GM11168 (cell line): ENCODE measurements at regions not wholly inside any gene's neighbourhood (a gene's known extent, or its start where the extent isn't known, plus 50 kb on each side); places are given as distances from the start of the nearest gene placed in this dataset.

ENCODE experiments used
- in situ Hi-C: fragments of 300-500 bp; cut with MboI; formaldehyde crosslinking; loops from one replicate; pipeline ENCODE4 v1.12.0; 2022; ENCODE audit warnings: low sequenced_read_pairs; ENCODE audit not compliant: unreplicated experiment

DNA sequence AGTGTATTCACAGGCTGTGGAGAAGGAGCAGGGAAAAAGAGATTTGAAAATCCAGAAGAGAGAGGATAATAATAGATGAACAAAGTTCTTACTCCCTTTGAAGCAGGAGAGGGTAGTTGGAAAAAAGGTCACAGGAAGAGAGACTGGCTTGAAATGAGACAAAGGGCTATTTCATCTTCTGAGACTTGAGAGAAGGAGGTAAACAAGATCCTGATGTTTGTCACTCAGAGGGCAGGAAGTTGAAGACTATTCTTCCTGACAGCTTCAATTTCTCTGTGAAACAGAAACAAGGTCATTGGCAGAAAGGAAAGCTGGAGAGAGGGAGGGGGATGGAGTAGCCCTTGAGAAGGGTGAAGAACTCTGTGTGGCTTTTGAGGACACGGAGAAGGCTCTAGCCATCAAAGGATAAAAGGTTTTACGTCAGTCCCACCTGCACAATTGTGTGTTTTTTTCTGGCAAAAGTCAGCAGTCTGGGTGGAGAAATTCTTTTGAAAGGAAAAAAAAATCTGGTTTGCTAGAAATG, 216.1 kb upstream of the STEAP4 start:
- in situ Hi-C loops: no loop called here

DNA sequence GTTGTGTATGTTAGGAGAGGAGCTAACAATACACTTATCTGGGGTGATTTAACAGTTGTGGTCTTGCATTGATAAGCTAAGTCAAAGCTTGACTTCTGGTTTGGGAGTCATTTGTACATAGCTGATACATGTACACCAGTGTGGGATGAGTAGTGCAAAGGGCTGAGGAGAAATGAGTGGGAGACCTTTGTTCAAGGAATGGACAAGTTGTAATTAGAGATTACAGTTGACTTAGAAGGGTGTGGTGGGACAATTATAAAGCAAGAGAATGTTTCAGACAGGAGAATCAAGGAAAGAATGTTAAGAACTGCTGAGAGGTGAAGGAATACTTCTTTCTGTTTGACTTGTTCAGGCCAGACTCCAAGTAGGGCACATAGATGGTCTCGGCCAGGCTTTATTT, 209.7 kb upstream of the STEAP4 start:
- in situ Hi-C loops: no loop called here

DNA sequence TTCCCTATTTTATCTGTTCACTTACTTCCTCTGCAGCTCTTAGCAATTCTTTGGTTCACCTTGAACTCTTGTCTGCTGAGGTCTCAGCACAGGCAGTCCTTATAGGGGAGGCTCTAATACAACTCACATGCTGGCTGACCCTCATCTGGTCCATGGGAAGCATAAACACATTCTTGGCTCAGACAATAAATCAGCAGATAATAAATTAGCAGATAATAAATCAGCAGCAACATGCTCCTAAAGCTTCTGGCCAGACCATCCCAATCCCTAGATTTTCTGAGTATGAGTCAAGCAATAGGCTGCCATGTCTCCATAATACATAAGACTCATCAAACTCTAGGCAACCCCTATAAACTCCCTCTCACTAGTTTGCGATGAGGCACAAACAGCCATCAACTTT, 208.6 kb upstream of the STEAP4 start:
- in situ Hi-C loops: no loop called here

DNA sequence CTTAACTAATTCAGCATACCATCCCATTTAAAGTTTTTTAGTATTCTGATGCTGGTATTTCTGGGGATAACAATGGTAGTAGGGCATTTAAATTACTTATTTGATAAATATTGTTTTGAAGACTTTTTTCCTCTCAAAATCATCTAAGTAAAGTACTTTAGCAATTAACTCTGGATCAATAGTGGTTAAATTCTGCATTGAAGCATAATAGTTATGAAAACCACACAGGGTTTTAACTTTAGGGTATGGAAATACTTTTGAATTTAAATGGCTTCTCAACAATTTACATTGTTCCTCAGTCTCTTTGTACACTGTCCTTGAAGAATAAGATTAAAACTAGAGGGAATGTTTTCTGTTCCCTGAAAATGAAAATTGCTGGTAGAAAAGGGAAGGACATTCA, 202.6 kb upstream of the STEAP4 start:
- in situ Hi-C loops: no loop called here

DNA sequence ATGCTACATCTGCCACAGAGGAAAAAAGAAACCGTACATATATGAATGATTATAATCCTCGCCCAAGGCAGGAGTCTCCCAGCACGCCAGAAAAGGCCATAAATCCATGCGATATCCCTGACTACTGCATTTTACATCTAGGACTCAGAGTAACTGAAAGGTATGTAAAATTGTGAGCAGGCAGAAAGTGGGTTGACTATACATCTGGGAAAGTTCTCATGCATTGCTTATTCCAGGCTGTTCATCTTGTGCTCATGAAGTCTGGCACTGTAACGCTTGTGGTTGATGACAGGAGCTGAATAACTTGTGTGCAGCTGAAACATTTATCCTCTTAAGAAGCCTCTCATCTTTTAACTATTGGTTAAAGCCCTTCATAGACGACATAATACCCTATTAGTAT, 193.4 kb upstream of the STEAP4 start:
- in situ Hi-C loops: no loop called here

DNA sequence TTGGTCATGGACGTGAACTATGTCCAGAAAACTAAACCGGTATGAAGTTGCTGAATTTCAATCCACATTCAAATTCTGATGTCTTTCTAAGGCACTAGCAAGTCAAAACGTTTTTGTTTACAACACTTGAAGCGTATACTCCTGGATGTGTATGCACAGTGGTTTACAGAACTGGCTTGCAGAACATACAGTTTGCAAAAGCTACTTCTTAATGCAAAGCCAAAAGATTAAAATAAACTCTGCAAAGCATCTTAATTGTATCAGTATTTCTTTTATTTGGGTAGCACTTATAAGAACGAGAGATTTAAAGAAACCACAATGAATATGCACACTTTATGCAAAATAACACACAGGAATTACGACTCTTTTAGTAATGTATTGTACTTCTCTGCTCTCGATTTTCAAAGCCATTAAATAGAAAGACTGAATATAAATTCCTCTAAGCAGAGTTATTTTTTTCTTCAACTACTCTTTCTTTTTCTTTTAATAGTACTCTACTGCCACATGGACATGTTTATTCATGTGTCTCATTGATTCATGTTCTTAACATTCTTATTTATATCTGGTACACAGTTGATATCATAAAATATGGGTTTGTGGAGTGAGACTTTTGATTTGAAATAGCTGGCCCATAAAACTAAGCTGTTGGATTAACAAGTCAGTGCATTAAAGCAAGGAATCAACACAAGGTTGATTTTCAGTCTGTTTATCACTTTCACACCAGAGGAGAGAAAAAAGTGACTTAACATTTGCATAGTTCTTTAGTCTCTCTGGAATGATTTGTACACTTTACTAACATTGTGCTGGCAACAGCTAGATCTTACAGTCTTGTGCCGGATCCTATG, 189.4 kb upstream of the STEAP4 start:
- in situ Hi-C loops: no loop called here

DNA sequence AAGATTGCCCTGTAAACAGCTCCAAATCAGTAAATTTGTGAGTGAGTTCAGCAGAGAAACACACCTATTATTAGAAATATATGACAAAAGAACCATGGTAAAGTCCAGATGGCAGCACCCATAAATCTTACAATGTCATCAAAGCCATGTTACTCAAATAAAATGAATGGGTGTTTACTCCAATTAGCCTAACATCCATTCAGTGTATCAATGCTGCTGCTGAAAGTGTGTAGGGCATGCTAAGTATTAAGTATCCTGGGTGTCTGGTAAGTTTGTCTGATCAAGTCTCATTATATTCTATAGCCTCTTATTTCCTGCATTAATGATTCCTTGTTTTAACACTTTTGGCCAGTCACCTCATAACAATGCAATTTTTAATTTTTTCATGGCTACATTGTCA, 185.5 kb upstream of the STEAP4 start:
- in situ Hi-C loops: no loop called here

DNA sequence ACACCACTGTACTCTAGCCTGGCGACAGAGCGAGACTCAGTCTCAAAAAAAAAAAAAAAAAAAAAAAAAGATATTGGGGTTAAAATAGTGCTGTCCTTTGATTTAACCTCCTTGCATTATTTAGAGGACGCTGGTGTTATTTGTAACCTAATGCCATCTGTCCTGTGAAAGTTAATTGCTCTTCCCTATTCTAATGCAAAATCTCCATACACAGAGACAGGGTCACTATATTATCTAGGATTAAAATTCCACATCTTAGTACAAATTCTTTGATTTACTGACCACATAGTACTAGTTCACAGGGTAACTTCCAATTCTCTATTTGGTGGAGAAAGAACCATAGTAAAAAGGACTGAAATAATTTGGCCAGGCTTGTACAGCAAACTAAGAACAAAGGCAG, 184.2 kb upstream of the STEAP4 start:
- in situ Hi-C loops: no loop called here

DNA sequence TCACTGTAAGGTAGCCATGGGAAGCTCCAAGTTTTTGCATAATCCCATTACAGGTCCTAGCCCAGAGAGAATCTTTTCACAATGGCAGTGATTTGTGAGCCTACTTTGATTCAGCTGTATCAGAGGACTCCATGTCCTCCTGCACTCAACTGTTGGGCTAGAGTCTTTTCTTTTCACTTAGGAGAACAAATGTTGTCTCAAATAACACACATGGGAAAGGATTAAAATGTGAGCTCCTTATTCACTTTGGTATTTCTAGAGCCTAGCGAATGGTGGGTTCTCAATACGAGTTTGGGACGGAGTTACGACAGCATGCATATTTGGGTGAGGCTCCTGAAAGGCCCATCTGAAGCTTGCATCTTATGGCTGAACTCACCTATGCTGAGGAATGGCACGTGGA, 183.5 kb upstream of the STEAP4 start:
- in situ Hi-C loops: no loop called here

DNA sequence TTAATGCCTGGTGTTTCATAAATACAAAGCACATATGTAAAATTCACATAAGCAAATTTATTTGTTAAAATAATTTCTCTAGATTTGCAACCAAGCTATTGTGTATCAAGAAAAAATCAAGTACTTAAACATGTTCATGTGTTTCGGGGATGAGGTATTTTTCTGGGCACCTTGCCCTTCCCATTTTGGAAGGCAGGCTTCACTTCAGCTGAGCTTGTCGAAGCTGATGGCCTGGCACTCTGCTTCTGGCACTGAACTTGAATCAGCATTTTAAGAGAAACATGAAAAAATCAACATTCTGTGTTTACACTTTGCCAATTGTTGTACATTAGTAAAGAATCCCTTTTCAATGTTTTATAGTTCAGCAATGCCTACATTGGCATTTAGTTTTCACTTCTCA, 179.1 kb upstream of the STEAP4 start:
- in situ Hi-C loops: no loop called here

DNA sequence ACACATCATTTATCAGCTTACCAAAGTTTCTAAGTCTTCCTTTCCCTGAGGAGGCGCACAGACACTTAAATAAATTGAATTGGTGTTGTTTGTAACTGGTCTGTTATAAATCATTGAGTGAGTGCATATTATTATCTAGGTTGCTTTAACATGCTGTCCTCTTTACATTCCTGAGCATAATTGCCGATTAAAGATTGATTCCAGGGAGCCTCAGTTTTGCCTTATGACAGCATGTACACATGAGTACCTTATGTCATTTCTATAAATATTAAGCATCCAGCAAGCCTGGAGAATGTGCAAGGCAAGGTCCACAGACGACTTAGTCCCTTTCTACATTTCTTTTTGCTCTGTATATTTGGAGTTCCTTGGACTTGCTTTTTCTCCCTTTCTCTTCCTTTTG, 177.9 kb upstream of the STEAP4 start:
- in situ Hi-C loops: no loop called here

DNA sequence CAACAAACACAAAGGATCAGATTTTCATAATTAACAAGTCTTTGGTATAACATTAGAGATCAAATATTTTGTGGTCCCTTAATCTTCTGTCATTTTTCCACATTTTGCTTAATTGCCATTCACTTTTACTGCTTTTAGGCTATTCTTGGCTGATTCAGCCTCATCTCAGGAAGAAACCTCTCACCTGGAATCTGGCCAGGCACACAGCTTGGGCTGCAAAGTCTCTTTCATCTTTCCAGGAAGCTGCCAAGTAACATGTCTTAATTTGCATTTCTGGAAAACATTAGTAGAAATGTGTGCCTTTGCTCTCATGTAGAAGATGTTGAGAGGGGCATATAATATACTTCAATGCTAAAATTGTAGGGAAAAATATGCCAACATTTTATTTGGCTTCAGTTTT, 174.2 kb upstream of the STEAP4 start:
- in situ Hi-C loops: no loop called here

DNA sequence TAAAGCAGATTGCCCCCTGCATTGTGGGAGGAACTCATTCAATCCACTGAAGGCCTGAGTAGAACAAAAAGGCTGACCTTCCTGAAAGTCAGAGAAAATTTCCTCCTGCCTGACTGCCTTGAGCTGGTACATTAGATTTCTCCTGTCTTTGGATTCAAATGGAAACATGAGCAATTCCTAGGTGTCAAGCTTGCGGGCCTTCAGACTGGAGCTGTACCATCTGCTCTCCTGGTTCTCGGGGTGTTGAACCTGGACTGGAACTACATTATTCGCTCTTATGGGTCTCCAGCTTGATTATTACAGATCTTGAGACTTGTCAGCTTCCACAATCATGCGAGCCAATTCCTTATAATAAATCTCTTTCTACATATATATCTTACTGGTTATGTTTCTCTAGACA, 173.6 kb upstream of the STEAP4 start:
- in situ Hi-C loops: no loop called here

DNA sequence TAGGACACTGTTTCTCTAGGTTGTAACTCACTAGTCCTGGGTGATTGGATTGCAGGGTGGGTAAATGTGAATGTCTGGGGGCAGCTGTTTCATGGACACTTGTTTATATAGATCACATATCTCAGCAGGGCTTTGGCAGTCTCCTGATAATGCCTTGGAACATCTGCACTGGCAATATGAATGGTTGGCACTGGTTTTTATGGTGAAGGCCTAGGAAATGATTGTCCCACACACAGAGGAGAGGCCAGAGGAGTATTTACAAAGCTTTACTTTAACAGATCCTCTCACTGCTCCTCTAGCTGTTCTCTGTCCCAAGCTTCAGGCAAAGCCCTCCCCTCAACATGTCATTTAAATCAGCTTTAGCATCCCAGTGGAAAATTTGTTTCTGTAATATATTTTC, 171.3 kb upstream of the STEAP4 start:
- in situ Hi-C loops: no loop called here

DNA sequence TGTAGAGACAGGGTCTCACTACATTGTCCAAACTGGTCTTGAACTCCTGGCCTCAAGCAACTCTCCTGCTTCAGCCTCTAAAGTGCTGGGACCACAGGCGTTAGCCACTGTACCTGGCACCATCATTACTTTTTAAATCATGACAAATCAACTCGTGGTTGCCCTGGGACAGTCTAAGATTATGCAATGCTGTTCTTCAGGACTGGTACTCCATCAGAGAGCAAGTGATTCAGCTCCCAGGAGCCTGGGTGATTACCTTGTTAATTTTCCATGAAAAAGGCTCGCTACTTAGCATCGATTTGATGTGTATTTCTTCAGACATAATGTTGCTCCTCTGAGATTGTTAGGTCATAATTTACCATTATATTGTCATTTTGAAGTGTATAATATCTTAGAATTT, 158.9 kb upstream of the STEAP4 start:
- in situ Hi-C loops: no loop called here

DNA sequence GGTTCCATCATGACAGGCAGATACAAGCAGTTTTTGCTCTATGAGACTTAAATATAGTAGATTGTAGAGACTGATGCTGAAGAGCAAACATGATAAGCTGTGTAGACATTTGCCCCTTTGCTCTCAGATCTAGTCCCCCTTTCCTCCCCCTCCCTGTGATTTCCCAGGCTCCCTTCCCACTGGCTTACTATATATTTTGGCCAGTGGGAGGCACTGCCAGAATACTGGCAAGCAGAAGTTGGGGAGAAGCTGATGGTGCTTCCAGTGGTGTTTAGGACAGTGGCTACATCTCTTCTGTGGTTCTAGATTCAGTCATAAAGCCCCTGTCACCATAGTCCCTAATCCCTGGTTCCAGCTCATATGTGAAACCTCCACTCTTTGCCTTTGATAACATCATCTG, 156.1 kb upstream of the STEAP4 start:
- in situ Hi-C loops: no loop called here

DNA sequence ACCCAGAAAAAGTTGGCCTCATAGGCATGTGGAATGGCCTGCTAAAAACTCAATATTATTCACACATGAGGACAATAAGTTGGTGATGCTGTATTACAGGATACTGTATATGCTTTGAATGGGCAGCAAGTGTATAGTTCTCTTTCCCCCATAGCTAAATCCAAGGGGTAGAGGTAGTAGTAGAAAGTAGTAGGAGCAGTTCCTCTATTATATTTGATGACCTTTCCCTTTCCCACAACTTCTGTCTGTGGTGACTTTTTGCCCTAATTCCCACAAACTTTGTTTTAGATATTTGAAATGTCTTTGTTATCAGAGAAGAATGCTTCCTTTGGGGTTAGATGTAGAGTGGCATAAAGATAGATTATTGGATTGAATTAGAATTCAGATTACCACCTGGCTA, 154.0 kb upstream of the STEAP4 start:
- in situ Hi-C loops: no loop called here

DNA sequence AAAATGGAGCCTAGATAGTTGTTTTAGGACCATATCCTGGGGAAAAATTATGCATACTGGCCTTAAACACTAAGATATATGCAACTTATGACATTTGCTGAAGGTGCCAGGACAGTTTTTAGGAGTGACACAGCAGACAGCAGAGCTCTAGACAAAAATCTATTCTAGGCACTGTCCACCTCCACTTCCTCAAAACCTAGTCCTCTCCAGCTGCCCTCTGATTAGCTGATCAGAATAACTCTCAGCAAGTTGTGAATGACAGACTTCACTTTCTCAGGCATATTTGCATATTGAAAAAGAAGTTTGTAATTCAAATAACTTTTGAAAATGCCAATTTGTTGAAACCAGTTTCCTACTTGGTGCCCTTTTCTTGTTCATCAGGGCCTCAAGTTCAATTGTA, 152.3 kb upstream of the STEAP4 start:
- in situ Hi-C loops: no loop called here

DNA sequence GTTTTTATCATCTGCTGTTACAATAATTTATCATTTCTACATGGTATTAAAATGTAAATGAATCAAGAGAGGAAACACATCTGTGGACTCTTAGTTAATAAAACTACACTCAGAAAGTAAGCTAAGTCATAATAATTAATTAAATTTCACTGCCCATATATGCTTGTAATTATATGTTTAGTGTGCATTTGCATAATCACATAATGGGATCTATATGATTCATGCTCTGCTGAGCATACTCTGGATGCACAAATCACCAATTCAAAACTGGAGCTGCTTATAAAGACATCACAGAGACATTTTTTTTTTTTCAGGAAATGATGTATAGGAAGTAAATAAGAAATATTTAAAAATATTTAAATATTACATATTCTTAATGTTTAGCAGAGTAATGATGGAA, 151.6 kb upstream of the STEAP4 start:
- in situ Hi-C loops: no loop called here

DNA sequence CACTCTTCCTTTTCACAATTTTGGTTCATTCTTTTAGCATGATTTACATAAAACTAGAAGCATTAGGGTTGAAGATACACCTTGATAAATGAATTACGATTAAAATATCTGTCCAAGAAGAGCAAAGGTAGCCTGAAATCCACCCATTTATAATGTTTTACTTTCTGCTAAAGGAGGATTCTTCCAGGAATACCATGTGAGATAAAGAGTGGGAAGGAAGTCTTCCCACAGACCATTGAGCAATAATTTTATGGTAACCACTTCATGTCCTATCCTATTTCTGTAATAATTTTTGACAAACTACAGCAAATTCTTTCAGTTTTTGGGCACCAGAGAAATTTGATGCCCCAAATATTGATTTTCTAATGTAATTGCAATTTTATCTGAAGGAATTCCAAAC, 150.6 kb upstream of the STEAP4 start:
- in situ Hi-C loops: no loop called here

DNA sequence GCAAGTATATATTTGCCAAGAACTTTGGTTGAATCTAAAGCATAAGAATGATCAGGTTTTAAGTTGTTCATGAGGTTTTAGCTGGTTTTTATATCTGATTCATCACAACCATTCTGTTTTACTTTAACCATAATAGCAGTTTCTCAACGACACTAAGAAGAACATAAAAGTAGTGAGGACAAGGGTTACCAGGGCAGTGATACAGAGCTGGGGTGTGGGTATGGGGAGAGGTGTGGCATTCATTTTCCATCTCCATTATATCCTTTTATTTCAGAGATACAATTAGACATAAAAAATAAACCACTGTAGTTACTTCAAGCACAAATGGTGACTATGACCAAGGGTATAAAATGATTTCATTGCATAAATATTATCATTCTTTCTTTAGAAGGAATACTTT, 149.8 kb upstream of the STEAP4 start:
- in situ Hi-C loops: no loop called here

DNA sequence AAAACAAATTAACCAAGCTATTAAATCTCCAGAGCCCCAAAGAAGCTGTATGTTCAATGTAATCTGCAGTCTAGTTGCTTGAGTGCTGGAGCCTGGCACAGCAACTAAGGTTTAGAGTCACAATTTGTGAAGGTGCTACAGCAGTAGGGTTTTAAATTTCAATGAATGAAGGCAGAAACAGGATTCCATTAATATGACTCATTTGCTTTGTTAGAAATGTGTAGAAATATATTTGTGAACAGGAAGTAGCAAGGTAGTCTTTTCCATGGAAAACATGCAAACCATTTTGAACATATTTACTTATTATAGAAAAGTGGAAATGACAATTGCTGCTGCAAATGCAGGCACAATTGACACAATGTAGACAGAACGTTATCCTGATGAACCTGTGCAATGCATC, 149.0 kb upstream of the STEAP4 start:
- in situ Hi-C loops: no loop called here
